ENCODE measurements at regions not wholly inside any gene's neighbourhood (a gene's known extent, or its start where the extent isn't known, plus 50 kb on each side); places are given as distances from the start of the nearest gene placed in this dataset.

- DNase-seq (ENCODE audit: low read depth), result no peak
- no peak for TF ChIP-seq CTCF (conservative IDR thresholded peaks at IDR 0.05; ENCODE audit: low read depth, low read length)
- H3K4me3 ChIP-seq (ENCODE audit: low read depth, low read length), result no peak overlapping the region
These were observed 156.9 kb downstream of the AKR1D1 start for GRCh38 chr7:138233189-138233588.

GRCh38 chr7:138235207-138235606 is 158.9 kb downstream of the AKR1D1 start:
- no peak for TF ChIP-seq CTCF (conservative IDR thresholded peaks at IDR 0.05; ENCODE audit: low read depth, low read length)
- no peak overlapping the region for H3K4me3 ChIP-seq (ENCODE audit: low read depth, low read length)

GRCh38 chr7:138237995-138238394 is 161.7 kb downstream of the AKR1D1 start:
- TF ChIP-seq CTCF (conservative IDR thresholded peaks at IDR 0.05; ENCODE audit: low read depth, low read length), result no peak
- DNase-seq (ENCODE audit: low read depth), result no peak
- H3K4me3 ChIP-seq (ENCODE audit: low read depth, low read length), result no peak overlapping the region

More at GRCh38 chr7:138235207-138235606, 158.9 kb downstream of the AKR1D1 start:
- DNase-seq (ENCODE audit: low read depth), result no peak

GRCh38 chr7:138238734-138239659 is 162.7 kb downstream of the AKR1D1 start:
- TF ChIP-seq CTCF (conservative IDR thresholded peaks at IDR 0.05; ENCODE audit: low read depth, low read length), result no peak
- no peak for DNase-seq (ENCODE audit: low read depth)
- H3K4me3 ChIP-seq (ENCODE audit: low read depth, low read length), result no peak overlapping the region

- DNase-seq (ENCODE audit: low read depth), result no peak
- no peak for TF ChIP-seq CTCF (conservative IDR thresholded peaks at IDR 0.05; ENCODE audit: low read depth, low read length)
- H3K4me3 ChIP-seq (ENCODE audit: low read depth, low read length), result no peak overlapping the region
These were observed 167.2 kb downstream of the AKR1D1 start for GRCh38 chr7:138243430-138243829.

GRCh38 chr7:138243836-138244235 is 167.6 kb downstream of the AKR1D1 start:
- no peak for TF ChIP-seq CTCF (conservative IDR thresholded peaks at IDR 0.05; ENCODE audit: low read depth, low read length)
- no peak for DNase-seq (ENCODE audit: low read depth)
- no peak overlapping the region for H3K4me3 ChIP-seq (ENCODE audit: low read depth, low read length)

GRCh38 chr7:138244606-138245005 is 168.3 kb downstream of the AKR1D1 start:
- TF ChIP-seq CTCF (conservative IDR thresholded peaks at IDR 0.05; ENCODE audit: low read depth, low read length), result no peak
- DNase-seq (ENCODE audit: low read depth), result no peak
- H3K4me3 ChIP-seq (ENCODE audit: low read depth, low read length), result no peak overlapping the region
